Mammary epithelial cell (primary cell): ENCODE measurements at regions not wholly inside any gene's neighbourhood (a gene's known extent, or its start where the extent isn't known, plus 50 kb on each side); places are given as distances from the start of the nearest gene placed in this dataset.

Experiments used
- EZH2 ChIP-seq: IDR thresholded peaks from 2 replicates; pipeline ENCODE4 v1.6.1; 2012; ENCODE audit warnings: low read length, inconsistent platforms, borderline replicate concordance
- TF ChIP-seq, protein P1 (sequence below), 2 donors: IDR thresholded peaks in 1 of 2; conservative IDR thresholded peaks in 1 of 2; 2 replicates each; pipeline ENCODE4 v1.5.1; 2011 to 2012; ENCODE audit warnings: inconsistent platforms in 2 of 2, low read length in 2 of 2, mild to moderate bottlenecking in 2 of 2, control low read depth in 1 of 2, low read depth in 1 of 2; ENCODE audit not compliant: insufficient read depth in 1 of 2; ENCODE audit errors: extremely low read depth in 1 of 2

DNA sequence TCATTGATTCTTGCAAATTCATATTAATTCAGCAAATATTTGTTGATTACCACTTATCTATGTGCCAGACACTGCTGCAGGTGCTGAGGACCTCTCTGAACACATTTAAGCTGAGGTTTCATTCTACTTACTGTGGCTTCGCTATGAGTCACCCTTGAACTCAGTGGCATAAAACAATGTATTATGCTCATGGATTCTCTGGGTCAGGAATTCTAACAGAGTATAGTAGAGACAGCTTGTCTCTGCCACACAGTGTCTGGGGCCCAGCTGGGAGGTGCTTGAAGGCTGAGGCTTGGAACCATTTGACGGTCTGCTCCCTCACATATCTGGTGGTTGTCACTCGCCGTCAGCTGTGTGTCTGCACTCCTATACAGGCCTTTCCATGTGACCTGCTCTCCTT lies 124.3 kb upstream of the NR3C1 start:
- TF ChIP-seq EZH2, result no peak
- TF ChIP-seq, protein P1, sequence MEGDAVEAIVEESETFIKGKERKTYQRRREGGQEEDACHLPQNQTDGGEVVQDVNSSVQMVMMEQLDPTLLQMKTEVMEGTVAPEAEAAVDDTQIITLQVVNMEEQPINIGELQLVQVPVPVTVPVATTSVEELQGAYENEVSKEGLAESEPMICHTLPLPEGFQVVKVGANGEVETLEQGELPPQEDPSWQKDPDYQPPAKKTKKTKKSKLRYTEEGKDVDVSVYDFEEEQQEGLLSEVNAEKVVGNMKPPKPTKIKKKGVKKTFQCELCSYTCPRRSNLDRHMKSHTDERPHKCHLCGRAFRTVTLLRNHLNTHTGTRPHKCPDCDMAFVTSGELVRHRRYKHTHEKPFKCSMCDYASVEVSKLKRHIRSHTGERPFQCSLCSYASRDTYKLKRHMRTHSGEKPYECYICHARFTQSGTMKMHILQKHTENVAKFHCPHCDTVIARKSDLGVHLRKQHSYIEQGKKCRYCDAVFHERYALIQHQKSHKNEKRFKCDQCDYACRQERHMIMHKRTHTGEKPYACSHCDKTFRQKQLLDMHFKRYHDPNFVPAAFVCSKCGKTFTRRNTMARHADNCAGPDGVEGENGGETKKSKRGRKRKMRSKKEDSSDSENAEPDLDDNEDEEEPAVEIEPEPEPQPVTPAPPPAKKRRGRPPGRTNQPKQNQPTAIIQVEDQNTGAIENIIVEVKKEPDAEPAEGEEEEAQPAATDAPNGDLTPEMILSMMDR (conservative IDR thresholded peaks at IDR 0.05 in 1 of 2, IDR thresholded peaks at IDR 0.05 in 1 of 2; ENCODE audit: extremely low read depth in 1 of 2, insufficient read depth in 1 of 2, low read depth in 1 of 2, low read length in 2 of 2), result no peak
